Naive thymus-derived CD4-positive, alpha-beta T cell (primary cell): ENCODE measurements at regions not wholly inside any gene's neighbourhood (a gene's known extent, or its start where the extent isn't known, plus 50 kb on each side); places are given as distances from the start of the nearest gene placed in this dataset.

Experiments used
- ATAC-seq: fragments of 150-1000 bp; cut with Tn5 transposase; 2 replicates; pipeline ENCODE4 v1.10.0; 2021; ENCODE audit warnings: mild to moderate bottlenecking, moderate library complexity
- CTCF ChIA-PET: fragments of 350-600 bp; sonication (Branson Sonifier 250); formaldehyde crosslinking; loops from one replicate; lab custom pipeline; 2021; ENCODE audit warnings: antibody characterized with exemption; lab: Charles Lee
- POLR2A ChIA-PET: fragments of 350-600 bp; sonication (Branson Sonifier 250); formaldehyde crosslinking; loops from one replicate; lab custom pipeline; 2021; ENCODE audit warnings: antibody characterized with exemption, inconsistent platforms; lab: Charles Lee
- DNase-seq, 9 donors: peaks; one replicate each; pipeline versions ENCODE4 v3.0.0 to v3.0.0-alpha.2; 2020 to 2022; ENCODE audit warnings: mixed read lengths in 1 of 9
- H3K27ac ChIP-seq: one replicate; pipeline ENCODE4 v1.7.0; 2013; ENCODE audit warnings: mild to moderate bottlenecking, low read depth, low read length, moderate library complexity
- H3K27me3 ChIP-seq, 2 donors: one replicate each; pipeline ENCODE4 v1.7.0; 2013; ENCODE audit warnings: low read length in 2 of 2, mild to moderate bottlenecking in 2 of 2, moderate library complexity in 2 of 2; ENCODE audit not compliant: control insufficient read depth in 2 of 2, insufficient read depth in 2 of 2
- H3K36me3 ChIP-seq, 3 experiments: 1 replicate in 2 of 3; 2 replicates in 1 of 3; pipeline ENCODE4 v1.7.0; 2013; ENCODE audit warnings: low read length in 3 of 3, mild to moderate bottlenecking in 3 of 3, moderate library complexity in 1 of 3; ENCODE audit not compliant: insufficient read depth in 3 of 3, control insufficient read depth in 2 of 3
- H3K4me1 ChIP-seq, 2 donors: one replicate each; pipeline ENCODE4 v1.7.0; 2013; ENCODE audit warnings: low read length in 2 of 2, mild to moderate bottlenecking in 2 of 2, moderate library complexity in 1 of 2; ENCODE audit not compliant: control insufficient read depth in 2 of 2, insufficient read depth in 2 of 2
- H3K4me3 ChIP-seq: 2 replicates; pipeline ENCODE4 v1.7.0; 2013; ENCODE audit warnings: mild to moderate bottlenecking, low read length
- H3K9me3 ChIP-seq, 3 experiments: 1 replicate in 2 of 3; 2 replicates in 1 of 3; pipeline ENCODE4 v1.7.0; 2013; ENCODE audit warnings: low read length in 3 of 3; ENCODE audit not compliant: control insufficient read depth in 2 of 3
- H3K27ac Mint-ChIP-seq, 9 donors: one replicate each; pipeline ENCODE4 v1.8.0; 2020 to 2022; ENCODE audit warnings: mixed read lengths in 9 of 9, mild to moderate bottlenecking in 8 of 9, moderate library complexity in 5 of 9, inconsistent platforms in 2 of 9
- H3K27me3 Mint-ChIP-seq, 5 donors: one replicate each; pipeline ENCODE4 v1.8.0; 2021 to 2022; ENCODE audit warnings: mixed read lengths in 5 of 5, mild to moderate bottlenecking in 1 of 5
- H3K36me3 Mint-ChIP-seq, 5 donors: one replicate each; pipeline ENCODE4 v1.8.0; 2020 to 2022; ENCODE audit warnings: mixed read lengths in 5 of 5, mild to moderate bottlenecking in 3 of 5, inconsistent platforms in 1 of 5
- H3K4me1 Mint-ChIP-seq, 7 donors: one replicate each; pipeline ENCODE4 v1.8.0; 2020 to 2022; ENCODE audit warnings: mixed read lengths in 7 of 7, mild to moderate bottlenecking in 3 of 7, inconsistent platforms in 1 of 7
- H3K4me3 Mint-ChIP-seq, 10 donors: one replicate each; pipeline ENCODE4 v1.8.0; 2020 to 2022; ENCODE audit warnings: mild to moderate bottlenecking in 10 of 10, mixed read lengths in 10 of 10, moderate library complexity in 6 of 10, inconsistent platforms in 2 of 10
- H3K9me3 Mint-ChIP-seq, 11 donors: one replicate each; pipeline ENCODE4 v1.8.0; 2020 to 2022; ENCODE audit warnings: mixed read lengths in 11 of 11, mild to moderate bottlenecking in 4 of 11, inconsistent platforms in 1 of 11, moderate library complexity in 1 of 11
- intact Hi-C, 2 donors: fragments of 100-400 bp; cut with micrococcal nuclease; formaldehyde crosslinking; loops; one replicate each; pipeline ENCODE4 v1.15.1; 2023

GRCh38 chr2:195542067-195542466 lies 115.0 kb upstream of the SLC39A10 start:
- peak overlapping the region in 7 of 9 donors; percentile 52 to 100 (median 88) for H3K27ac Mint-ChIP-seq

GRCh38 chr2:195538937-195539336 lies 118.1 kb upstream of the SLC39A10 start:
- no peaks in the 10 kb centered on the region for H3K27me3 Mint-ChIP-seq
- intact Hi-C loops, result loop anchor here (5.0 to 10.0 kb wide), 2 partner anchors 633 to 726 kb away; partner anchors contain the start of gene STK17B (in 1 of the 2)

More at GRCh38 chr2:195542067-195542466, 115.0 kb upstream of the SLC39A10 start:
- ATAC-seq, result no peak
- POLR2A ChIA-PET, result interaction anchor here (1.0 to 14.5 kb wide), 3 partner anchors 17 to 115 kb away, joined by 4 to 293 read pairs (median 4); partner anchors contain the start of gene SLC39A10
- Histone ChIP-seq H3K4me3 (no peak overlapping the region), H3K27me3 (no peaks in the 10 kb centered on the region), H3K9me3 (peaks cover 0 to 4% (median 0%) of the 10 kb centered on the region in 3 experiments), H3K27ac (no peak overlapping the region), H3K36me3 (no peaks in the 10 kb centered on the region), H3K4me1 (peaks cover 38 to 47% of the 10 kb centered on the region in 2 donors)
- intact Hi-C loops, result no loop called here
- peaks cover 4 to 56% (median 10%) of the 10 kb centered on the region in 5 donors for H3K36me3 Mint-ChIP-seq
- CTCF ChIA-PET, result interaction anchor here (1.1 to 2.5 kb wide), 3 partner anchors 9 to 118 kb away, joined by 3 to 7 read pairs (median 4); no protein-coding TSS in a partner anchor
- H3K4me1 Mint-ChIP-seq, result peaks cover 44 to 88% (median 73%) of the 10 kb centered on the region in 7 donors
- no peak for DNase-seq
- peak overlapping the region in 1 of 10 donors; percentile 61 for H3K4me3 Mint-ChIP-seq
- no peaks in the 10 kb centered on the region for H3K27me3 Mint-ChIP-seq
- peaks cover 2 to 44% (median 13%) of the 10 kb centered on the region in 11 donors for H3K9me3 Mint-ChIP-seq

GRCh38 chr2:195537811-195538210 lies 119.2 kb upstream of the SLC39A10 start:
- H3K4me1 ChIP-seq, result peaks cover 62 to 64% of the 10 kb centered on the region in 2 donors
- peak overlapping the region; percentile 27 for H3K27ac ChIP-seq
- ChIA-PET POLR2A (interaction anchor here (0.6 to 14.5 kb wide), 8 partner anchors 9 to 121 kb away, joined by 3 to 293 read pairs (median 4); partner anchors contain the start of gene SLC39A10), CTCF (interaction anchor here (0.7 to 2.1 kb wide), 7 partner anchors 17 to 125 kb away, joined by 3 to 14 read pairs (median 4); no protein-coding TSS in a partner anchor)
- DNase-seq, result no peak
- H3K27ac Mint-ChIP-seq, result peak overlapping the region; percentile 92 to 100 (median 98)
- H3K27me3 ChIP-seq, result no peaks in the 10 kb centered on the region
- H3K9me3 Mint-ChIP-seq, result peaks cover 2 to 40% (median 10%) of the 10 kb centered on the region in 11 donors
- H3K9me3 ChIP-seq, result peaks cover 0 to 4% (median 0%) of the 10 kb centered on the region in 3 experiments
- peak overlapping the region in 6 of 10 donors; percentile 42 to 95 (median 83) for H3K4me3 Mint-ChIP-seq
- H3K4me3 ChIP-seq, result no peak overlapping the region
- H3K4me1 Mint-ChIP-seq, result peaks cover 67 to 94% (median 81%) of the 10 kb centered on the region in 7 donors
- H3K27me3 Mint-ChIP-seq, result no peaks in the 10 kb centered on the region
- no peaks in the 10 kb centered on the region for H3K36me3 ChIP-seq
- intact Hi-C loops, result loop anchor here (5.0 to 10.0 kb wide), 2 partner anchors 634 to 727 kb away; partner anchors contain the start of gene STK17B (in 1 of the 2)
- ATAC-seq, result no peak
- H3K36me3 Mint-ChIP-seq, result peaks cover 3 to 56% (median 8%) of the 10 kb centered on the region in 5 donors

More at GRCh38 chr2:195538937-195539336, 118.1 kb upstream of the SLC39A10 start:
- Mint-ChIP-seq H3K4me3 (peak overlapping the region in 7 of 10 donors; percentile 6 to 89 (median 40)), H3K4me1 (peaks cover 69 to 94% (median 81%) of the 10 kb centered on the region in 7 donors), H3K27ac (peak overlapping the region; percentile 69 to 100 (median 92)), H3K9me3 (peaks cover 2 to 44% (median 13%) of the 10 kb centered on the region in 11 donors), H3K36me3 (peaks cover 4 to 56% (median 8%) of the 10 kb centered on the region in 5 donors)
- no peak for ATAC-seq
- H3K4me1 ChIP-seq, result peaks cover 64 to 69% of the 10 kb centered on the region in 2 donors
- no peak overlapping the region for H3K4me3 ChIP-seq
- ChIA-PET POLR2A (interaction anchor here (0.6 to 14.5 kb wide), 7 partner anchors 8 to 120 kb away, joined by 3 to 293 read pairs (median 6); partner anchors contain the start of gene SLC39A10), CTCF (interaction anchor here (0.6 to 2.0 kb wide), 4 partner anchors 14 to 124 kb away, joined by 3 to 4 read pairs (median 4); no protein-coding TSS in a partner anchor)
- H3K27ac ChIP-seq, result peak overlapping the region; percentile 1
- DNase-seq, result no peak
- H3K27me3 ChIP-seq, result no peaks in the 10 kb centered on the region
- H3K9me3 ChIP-seq, result peaks cover 0 to 4% (median 0%) of the 10 kb centered on the region in 3 experiments
- no peaks in the 10 kb centered on the region for H3K36me3 ChIP-seq

- H3K27me3 Mint-ChIP-seq, result no peaks in the 10 kb centered on the region
- DNase-seq (no peak), ATAC-seq (no peak)
- peaks cover 0 to 53% (median 8%) of the 10 kb centered on the region in 5 donors for H3K36me3 Mint-ChIP-seq
- H3K27ac Mint-ChIP-seq, result peak overlapping the region; percentile 92 to 100 (median 98)
- POLR2A ChIA-PET, result interaction anchor here (0.7 to 14.5 kb wide), 6 partner anchors 7 to 122 kb away, joined by 3 to 293 read pairs (median 24); partner anchors contain the start of gene SLC39A10
- intact Hi-C loops, result loop anchor here (1.0 to 10.0 kb wide), 7 partner anchors 7 to 728 kb away; partner anchors contain the start of genes SLC39A10 (in 2 of the 2) and STK17B (in 1 of the 2)
- Histone ChIP-seq H3K9me3 (peaks cover 0 to 4% (median 0%) of the 10 kb centered on the region in 3 experiments), H3K36me3 (no peaks in the 10 kb centered on the region), H3K4me3 (peak overlapping the region; percentile 17), H3K27ac (peak overlapping the region; percentile 77), H3K27me3 (no peaks in the 10 kb centered on the region), H3K4me1 (peaks cover 62% of the 10 kb centered on the region in 2 donors)
- CTCF ChIA-PET, result interaction anchor here (0.7 to 2.1 kb wide), 6 partner anchors 18 to 40 kb away, joined by 3 to 14 read pairs (median 4); no protein-coding TSS in a partner anchor
- H3K4me1 Mint-ChIP-seq, result peaks cover 69 to 95% (median 85%) of the 10 kb centered on the region in 7 donors
- peaks cover 2 to 33% (median 8%) of the 10 kb centered on the region in 11 donors for H3K9me3 Mint-ChIP-seq
- H3K4me3 Mint-ChIP-seq, result peak overlapping the region; percentile 5 to 95 (median 74)
Measured at GRCh38 chr2:195536906-195537305, 120.1 kb upstream of the SLC39A10 start.

GRCh38 chr2:195535911-195536522 lies 121.0 kb upstream of the SLC39A10 start:
- peak overlapping the region; percentile 92 to 100 (median 98) for H3K27ac Mint-ChIP-seq
- peaks cover 0 to 28% (median 8%) of the 10 kb centered on the region in 11 donors for H3K9me3 Mint-ChIP-seq
- DNase-seq (peak; percentile 23 to 81 (median 69)), ATAC-seq (peak; percentile 86)
- peak overlapping the region; percentile 77 for H3K27ac ChIP-seq
- peak overlapping the region; percentile 44 to 95 (median 74) for H3K4me3 Mint-ChIP-seq
- H3K27me3 Mint-ChIP-seq, result no peaks in the 10 kb centered on the region
- intact Hi-C loops, result loop anchor here (1.0 to 10.0 kb wide), 7 partner anchors 8 to 729 kb away; partner anchors contain the start of genes SLC39A10 (in 2 of the 2) and STK17B (in 1 of the 2)
- H3K36me3 ChIP-seq, result no peaks in the 10 kb centered on the region
- ChIA-PET POLR2A (interaction anchor here (0.7 to 14.5 kb wide), 9 partner anchors 8 to 635 kb away, joined by 3 to 293 read pairs (median 17); partner anchors contain the start of genes SLC39A10 and STK17B), CTCF (interaction anchor here (0.5 to 5.1 kb wide), 9 partner anchors 23 to 124 kb away, joined by 3 to 35 read pairs (median 5); partner anchors contain the start of gene SLC39A10)
- peaks cover 0 to 54% (median 3%) of the 10 kb centered on the region in 5 donors for H3K36me3 Mint-ChIP-seq
- peaks cover 0 to 4% (median 0%) of the 10 kb centered on the region in 3 experiments for H3K9me3 ChIP-seq
- H3K4me1 Mint-ChIP-seq, result peaks cover 72 to 98% (median 90%) of the 10 kb centered on the region in 7 donors
- H3K27me3 ChIP-seq, result no peaks in the 10 kb centered on the region
- peak overlapping the region; percentile 17 for H3K4me3 ChIP-seq
- peaks cover 70% of the 10 kb centered on the region in 2 donors for H3K4me1 ChIP-seq
